ENCODE measurements at regions not wholly inside any gene's neighbourhood (a gene's known extent, or its start where the extent isn't known, plus 50 kb on each side); places are given as distances from the start of the nearest gene placed in this dataset.

DNA sequence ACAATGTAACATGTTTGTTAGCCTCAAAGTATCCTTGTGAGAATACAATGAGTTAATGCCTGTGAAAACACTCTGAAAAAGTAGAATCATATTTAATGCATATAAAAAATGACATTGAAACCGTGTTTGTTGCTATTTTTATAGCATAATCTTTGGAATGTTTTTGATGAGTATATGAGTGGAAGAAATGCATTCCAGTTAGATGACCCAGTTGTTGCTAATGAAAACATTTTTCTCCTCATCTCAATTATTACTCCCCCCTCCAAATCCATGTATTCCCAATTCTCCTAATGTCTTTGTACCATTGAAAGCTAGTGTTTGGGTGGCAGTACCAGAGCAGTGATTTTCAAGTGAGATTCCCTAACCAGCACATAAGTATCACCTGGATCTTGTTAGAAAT lies 67.1 kb upstream of the DSEL start:
- CTCF ChIA-PET = no interaction called here
- Histone ChIP-seq H4K20me1 (ENCODE audit: insufficient read depth) (no peaks in the 10 kb centered on the region), H2AFZ (no peak overlapping the region), H3K4me1 (replicated peaks; ENCODE audit: insufficient read depth) (no peaks in the 10 kb centered on the region), H3K4me3 (no peak overlapping the region), H3K9me3 (ENCODE audit: insufficient read depth, low read depth) (no peaks in the 10 kb centered on the region), H3K27me3 (ENCODE audit: insufficient read depth, low read depth) (no peaks in the 10 kb centered on the region), H3F3A (ENCODE audit: insufficient read depth, low read depth) (no peaks in the 10 kb centered on the region), H3K36me3 (ENCODE audit: low read depth) (no peaks in the 10 kb centered on the region), H3K79me2 (ENCODE audit: low read depth) (no peaks in the 10 kb centered on the region), H3K27ac (no peak overlapping the region), H3K9me2 (ENCODE audit: insufficient read depth) (no peaks in the 10 kb centered on the region), H3K4me2 (no peak overlapping the region)
- no TSS peak for BruUV-seq (replicated peaks)
- POLR2A ChIA-PET (ENCODE audit: unreplicated experiment) = no interaction called here
- TF ChIP-seq EZH2 (IDR thresholded peaks at IDR 0.05; ENCODE audit: low read depth) = no peak
- TF ChIP-seq, protein P1, sequence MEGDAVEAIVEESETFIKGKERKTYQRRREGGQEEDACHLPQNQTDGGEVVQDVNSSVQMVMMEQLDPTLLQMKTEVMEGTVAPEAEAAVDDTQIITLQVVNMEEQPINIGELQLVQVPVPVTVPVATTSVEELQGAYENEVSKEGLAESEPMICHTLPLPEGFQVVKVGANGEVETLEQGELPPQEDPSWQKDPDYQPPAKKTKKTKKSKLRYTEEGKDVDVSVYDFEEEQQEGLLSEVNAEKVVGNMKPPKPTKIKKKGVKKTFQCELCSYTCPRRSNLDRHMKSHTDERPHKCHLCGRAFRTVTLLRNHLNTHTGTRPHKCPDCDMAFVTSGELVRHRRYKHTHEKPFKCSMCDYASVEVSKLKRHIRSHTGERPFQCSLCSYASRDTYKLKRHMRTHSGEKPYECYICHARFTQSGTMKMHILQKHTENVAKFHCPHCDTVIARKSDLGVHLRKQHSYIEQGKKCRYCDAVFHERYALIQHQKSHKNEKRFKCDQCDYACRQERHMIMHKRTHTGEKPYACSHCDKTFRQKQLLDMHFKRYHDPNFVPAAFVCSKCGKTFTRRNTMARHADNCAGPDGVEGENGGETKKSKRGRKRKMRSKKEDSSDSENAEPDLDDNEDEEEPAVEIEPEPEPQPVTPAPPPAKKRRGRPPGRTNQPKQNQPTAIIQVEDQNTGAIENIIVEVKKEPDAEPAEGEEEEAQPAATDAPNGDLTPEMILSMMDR (conservative IDR thresholded peaks at IDR 0.05) = no peak
- no peak for DNase-seq
- intact Hi-C loops (cut with micrococcal nuclease; ENCODE audit: unreplicated experiment) = no loop called here

DNA sequence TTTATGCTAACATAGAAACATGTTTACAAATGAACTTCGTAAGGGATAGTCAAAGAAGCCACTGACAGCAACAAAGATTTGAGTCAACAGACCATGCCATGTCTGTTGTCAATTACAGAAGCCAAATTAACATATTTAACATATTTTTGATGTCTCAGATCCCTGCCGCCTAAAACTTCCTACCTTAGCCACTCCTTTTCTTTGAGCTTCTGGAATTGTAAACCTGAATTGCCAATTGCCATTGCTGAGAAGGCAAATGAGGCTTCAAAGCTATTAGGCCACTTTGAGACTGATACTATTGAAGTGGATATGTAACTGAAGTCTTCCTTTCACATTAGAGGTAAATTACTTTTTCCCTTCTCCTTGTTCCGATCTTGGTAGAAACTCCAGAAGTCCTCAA lies 66.0 kb upstream of the DSEL start:
- H3K9me3 ChIP-seq (ENCODE audit: insufficient read depth, low read depth) = no peaks in the 10 kb centered on the region
- H2AFZ ChIP-seq = no peak overlapping the region
- H3K27me3 ChIP-seq (ENCODE audit: insufficient read depth, low read depth) = no peaks in the 10 kb centered on the region
- H3K79me2 ChIP-seq (ENCODE audit: low read depth) = no peaks in the 10 kb centered on the region
- no peak overlapping the region for H3K4me3 ChIP-seq
- POLR2A ChIA-PET (ENCODE audit: unreplicated experiment) = no interaction called here
- BruUV-seq (replicated peaks) = no TSS peak
- no peaks in the 10 kb centered on the region for H3K36me3 ChIP-seq (ENCODE audit: low read depth)
- no peaks in the 10 kb centered on the region for H4K20me1 ChIP-seq (ENCODE audit: insufficient read depth)
- intact Hi-C loops (cut with micrococcal nuclease; ENCODE audit: unreplicated experiment) = no loop called here
- DNase-seq = no peak
- CTCF ChIA-PET = no interaction called here
- H3K4me2 ChIP-seq = no peak overlapping the region
- TF ChIP-seq EZH2 (IDR thresholded peaks at IDR 0.05; ENCODE audit: low read depth) = no peak
- TF ChIP-seq, protein P1 (conservative IDR thresholded peaks at IDR 0.05) = no peak
- H3K9me2 ChIP-seq (ENCODE audit: insufficient read depth) = no peaks in the 10 kb centered on the region
- H3K4me1 ChIP-seq (replicated peaks; ENCODE audit: insufficient read depth) = no peaks in the 10 kb centered on the region
- H3F3A ChIP-seq (ENCODE audit: insufficient read depth, low read depth) = no peaks in the 10 kb centered on the region
- H3K27ac ChIP-seq = no peak overlapping the region

DNA sequence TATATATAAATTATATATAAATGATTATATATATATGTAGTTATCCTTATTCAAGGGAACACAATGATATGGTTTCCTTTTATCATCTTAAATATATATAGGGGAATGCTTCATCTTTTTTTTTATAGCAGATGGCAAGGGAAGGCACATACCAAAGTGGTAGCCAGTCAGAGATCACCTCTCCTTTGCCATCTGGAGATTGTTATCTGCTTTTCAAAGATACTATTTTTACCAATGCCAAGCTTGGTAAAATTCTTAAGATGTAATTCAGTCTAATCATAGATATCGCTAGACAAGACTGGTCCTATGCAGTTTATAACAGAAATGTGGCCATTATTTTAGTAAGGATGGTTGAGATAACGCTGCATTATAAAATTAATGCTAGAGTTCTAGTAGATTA lies 64.7 kb upstream of the DSEL start:
- TF ChIP-seq, protein P1 (conservative IDR thresholded peaks at IDR 0.05) = no peak
- no peak for TF ChIP-seq EZH2 (IDR thresholded peaks at IDR 0.05; ENCODE audit: low read depth)
- no peak for DNase-seq
- no peak overlapping the region for H3K4me2 ChIP-seq
- no peaks in the 10 kb centered on the region for H4K20me1 ChIP-seq (ENCODE audit: insufficient read depth)
- no peak overlapping the region for H3K27ac ChIP-seq
- no peaks in the 10 kb centered on the region for H3F3A ChIP-seq (ENCODE audit: insufficient read depth, low read depth)
- H2AFZ ChIP-seq = no peak overlapping the region
- H3K79me2 ChIP-seq (ENCODE audit: low read depth) = no peaks in the 10 kb centered on the region
- POLR2A ChIA-PET (ENCODE audit: unreplicated experiment) = no interaction called here
- no peaks in the 10 kb centered on the region for H3K27me3 ChIP-seq (ENCODE audit: insufficient read depth, low read depth)
- H3K4me1 ChIP-seq (replicated peaks; ENCODE audit: insufficient read depth) = no peaks in the 10 kb centered on the region
- no peaks in the 10 kb centered on the region for H3K36me3 ChIP-seq (ENCODE audit: low read depth)
- BruUV-seq (replicated peaks) = no TSS peak
- CTCF ChIA-PET = no interaction called here
- no peaks in the 10 kb centered on the region for H3K9me2 ChIP-seq (ENCODE audit: insufficient read depth)
- H3K9me3 ChIP-seq (ENCODE audit: insufficient read depth, low read depth) = no peaks in the 10 kb centered on the region
- H3K4me3 ChIP-seq = no peak overlapping the region
- intact Hi-C loops (cut with micrococcal nuclease; ENCODE audit: unreplicated experiment) = no loop called here
